HUES48 (cell line): ENCODE measurements at regions not wholly inside any gene's neighbourhood (a gene's known extent, or its start where the extent isn't known, plus 50 kb on each side); places are given as distances from the start of the nearest gene placed in this dataset.

Source experiments
- H3K27ac ChIP-seq: one replicate; pipeline ENCODE4 v1.7.0; 2013; ENCODE audit warnings: low read depth, low read length, inconsistent platforms
- H3K27me3 ChIP-seq: 2 replicates; pipeline ENCODE4 v1.6.1; 2013; ENCODE audit warnings: mild to moderate bottlenecking, low read length; ENCODE audit not compliant: control insufficient read depth, insufficient read depth
- H3K36me3 ChIP-seq: 2 replicates; pipeline ENCODE4 v1.6.1; 2013; ENCODE audit warnings: low read length; ENCODE audit not compliant: control insufficient read depth, insufficient read depth
- H3K4me1 ChIP-seq: 2 replicates; pipeline ENCODE4 v1.6.1; 2013; ENCODE audit warnings: mild to moderate bottlenecking, low read length; ENCODE audit not compliant: control insufficient read depth, insufficient read depth
- H3K4me3 ChIP-seq: 2 replicates; pipeline ENCODE4 v1.5.1; 2013; ENCODE audit warnings: mild to moderate bottlenecking, low read depth, low read length
- H3K9ac ChIP-seq: 2 replicates; pipeline ENCODE4 v1.6.1; 2013; ENCODE audit warnings: mild to moderate bottlenecking, low read depth, low read length, moderate library complexity
- H3K9me3 ChIP-seq: 2 replicates; pipeline ENCODE4 v1.6.1; 2013; ENCODE audit warnings: low read length; ENCODE audit not compliant: control insufficient read depth, insufficient read depth

DNA sequence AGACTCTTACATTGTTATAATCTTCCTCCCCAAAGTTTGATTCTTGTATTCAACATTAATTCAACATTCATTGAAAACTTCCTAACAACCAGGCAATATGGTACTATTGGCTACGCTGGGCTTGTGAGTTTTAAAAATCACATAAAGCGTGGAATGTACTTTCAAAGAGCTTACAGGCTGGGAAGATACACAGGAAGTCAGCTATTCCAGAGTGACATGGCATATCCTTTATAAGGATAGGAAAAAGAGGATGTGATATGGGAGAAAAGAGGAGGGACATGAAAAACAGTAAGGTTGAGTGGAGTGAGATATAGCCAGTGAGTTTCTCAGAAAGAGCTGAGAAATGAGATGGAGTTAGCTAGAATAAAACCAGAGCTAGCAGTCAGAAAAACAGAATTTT is 103.6 kb upstream of the ATF7IP start:
- peaks cover 10% of the 10 kb centered on the region for H3K9me3 ChIP-seq
- no peak overlapping the region for H3K4me3 ChIP-seq
- H3K27me3 ChIP-seq = no peaks in the 10 kb centered on the region
- no peaks in the 10 kb centered on the region for H3K36me3 ChIP-seq
- no peak overlapping the region for H3K27ac ChIP-seq
- peaks cover 43% of the 10 kb centered on the region for H3K4me1 ChIP-seq
- no peak overlapping the region for H3K9ac ChIP-seq

- no peaks in the 10 kb centered on the region for H3K36me3 ChIP-seq
- H3K9ac ChIP-seq = no peak overlapping the region
- H3K27me3 ChIP-seq = no peaks in the 10 kb centered on the region
- H3K4me1 ChIP-seq = peaks cover 47% of the 10 kb centered on the region
- no peak overlapping the region for H3K4me3 ChIP-seq
- H3K9me3 ChIP-seq = peaks cover 10% of the 10 kb centered on the region
- no peak overlapping the region for H3K27ac ChIP-seq
These were observed 102.5 kb upstream of the ATF7IP start for GRCh38 chr12:14262771-14263511.

DNA sequence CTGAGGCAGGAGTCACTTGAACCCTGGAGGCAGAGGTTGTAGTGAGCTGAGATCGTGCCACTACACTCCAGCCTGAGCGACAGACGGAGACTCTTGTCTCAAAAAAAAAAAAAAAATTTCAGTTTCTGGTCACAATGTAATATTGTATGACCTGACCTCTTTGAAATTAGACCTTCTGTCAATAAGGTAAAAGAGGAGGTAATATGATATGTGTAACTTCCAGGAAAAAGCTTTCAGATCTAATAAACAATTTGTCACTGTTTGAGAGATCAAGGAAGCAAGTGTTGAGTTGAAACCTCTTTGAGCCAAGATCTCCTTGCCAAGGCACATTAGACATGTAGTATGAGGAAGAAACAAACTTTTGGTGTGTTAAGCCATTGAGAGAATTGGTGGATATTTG is 101.7 kb upstream of the ATF7IP start:
- H3K27ac ChIP-seq = no peak overlapping the region
- H3K9me3 ChIP-seq = peaks cover 10% of the 10 kb centered on the region
- H3K36me3 ChIP-seq = no peaks in the 10 kb centered on the region
- H3K27me3 ChIP-seq = no peaks in the 10 kb centered on the region
- H3K9ac ChIP-seq = no peak overlapping the region
- peaks cover 44% of the 10 kb centered on the region for H3K4me1 ChIP-seq
- H3K4me3 ChIP-seq = no peak overlapping the region

- Histone ChIP-seq H3K9ac (no peak overlapping the region), H3K27ac (no peak overlapping the region), H3K36me3 (no peaks in the 10 kb centered on the region), H3K4me3 (no peak overlapping the region), H3K4me1 (peaks cover 42% of the 10 kb centered on the region), H3K27me3 (no peaks in the 10 kb centered on the region), H3K9me3 (peaks cover 10% of the 10 kb centered on the region)
These were observed 101.2 kb upstream of the ATF7IP start for GRCh38 chr12:14264316-14264715.

GRCh38 chr12:14264778-14265177 is 100.7 kb upstream of the ATF7IP start:
- Histone ChIP-seq H3K9me3 (peaks cover 10% of the 10 kb centered on the region), H3K4me3 (no peak overlapping the region), H3K4me1 (peaks cover 38% of the 10 kb centered on the region), H3K27ac (no peak overlapping the region), H3K27me3 (no peaks in the 10 kb centered on the region), H3K9ac (no peak overlapping the region), H3K36me3 (no peaks in the 10 kb centered on the region)

DNA sequence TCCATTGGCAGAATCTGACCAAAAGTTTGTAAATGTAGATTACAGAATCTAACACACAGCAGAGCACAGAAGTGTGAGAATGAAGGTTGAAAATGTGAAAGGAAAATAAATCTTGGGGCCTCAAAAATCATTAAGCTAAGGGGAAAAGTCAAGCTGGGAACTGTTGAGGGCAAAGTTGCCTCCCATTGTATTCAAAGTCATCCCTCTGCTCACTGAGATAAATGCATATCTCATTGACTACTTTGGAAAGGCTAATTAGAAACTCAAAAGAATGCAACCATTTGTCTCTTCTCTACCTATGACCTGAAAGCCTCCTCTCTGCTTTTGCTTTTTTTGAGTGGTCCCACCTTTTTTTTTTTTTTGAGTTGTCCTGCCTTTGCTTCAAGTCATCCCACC is 97.4 kb upstream of the ATF7IP start:
- Histone ChIP-seq H3K27me3 (no peaks in the 10 kb centered on the region), H3K27ac (peak overlapping the region; percentile 80), H3K9ac (no peak overlapping the region), H3K4me3 (no peak overlapping the region), H3K36me3 (no peaks in the 10 kb centered on the region), H3K4me1 (peaks cover 14% of the 10 kb centered on the region), H3K9me3 (peaks cover 13% of the 10 kb centered on the region)

DNA sequence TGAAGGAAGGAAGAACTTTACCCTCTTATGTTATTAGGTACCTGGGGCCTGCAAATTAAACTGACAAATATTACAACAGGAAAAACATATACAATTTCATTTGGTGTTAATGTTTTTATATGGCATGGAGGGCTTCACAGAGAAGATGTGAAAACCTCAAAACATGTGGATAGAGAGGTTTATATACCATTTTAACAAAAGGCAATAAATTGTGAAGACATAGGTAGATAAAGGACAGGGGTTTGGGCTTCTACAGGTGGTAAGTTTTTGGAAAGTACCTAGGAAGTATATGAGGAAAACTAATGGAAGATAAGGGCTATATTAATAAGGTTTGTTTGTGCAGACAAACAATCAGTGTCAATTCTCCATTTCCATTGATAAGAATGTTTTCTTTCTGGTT is 95.1 kb upstream of the ATF7IP start:
- no peaks in the 10 kb centered on the region for H3K36me3 ChIP-seq
- H3K9ac ChIP-seq = no peak overlapping the region
- H3K4me1 ChIP-seq = peaks cover 14% of the 10 kb centered on the region
- no peaks in the 10 kb centered on the region for H3K27me3 ChIP-seq
- no peak overlapping the region for H3K27ac ChIP-seq
- H3K9me3 ChIP-seq = peaks cover 3% of the 10 kb centered on the region; the same call in 1 of the 2 replicates
- no peak overlapping the region for H3K4me3 ChIP-seq

GRCh38 chr12:14272956-14273912 is 92.2 kb upstream of the ATF7IP start:
- H3K4me3 ChIP-seq = no peak overlapping the region
- H3K9ac ChIP-seq = no peak overlapping the region

GRCh38 chr12:14273913-14274311 is 91.6 kb upstream of the ATF7IP start:
- Histone ChIP-seq H3K9ac (no peak overlapping the region), H3K27ac (no peak overlapping the region), H3K9me3 (peaks cover 3% of the 10 kb centered on the region; the same call in 1 of the 2 replicates), H3K4me1 (no peaks in the 10 kb centered on the region), H3K36me3 (no peaks in the 10 kb centered on the region), H3K4me3 (no peak overlapping the region), H3K27me3 (peaks cover 3% of the 10 kb centered on the region; the same call in 1 of the 2 replicates)

More at GRCh38 chr12:14272956-14273912, 92.2 kb upstream of the ATF7IP start:
- Histone ChIP-seq H3K4me1 (0 out of 2 replicates have a peak, but pooled peaks cover 2% of the 10 kb centered on the region), H3K27ac (no peak overlapping the region), H3K9me3 (peaks cover 3% of the 10 kb centered on the region; the same call in 1 of the 2 replicates), H3K27me3 (peaks cover 3% of the 10 kb centered on the region; the same call in 1 of the 2 replicates), H3K36me3 (no peaks in the 10 kb centered on the region)

GRCh38 chr12:14275111-14275510 is 90.4 kb upstream of the ATF7IP start:
- no peak overlapping the region for H3K27ac ChIP-seq
- H3K4me3 ChIP-seq = no peak overlapping the region
- no peaks in the 10 kb centered on the region for H3K36me3 ChIP-seq
- no peaks in the 10 kb centered on the region for H3K4me1 ChIP-seq
- no peak overlapping the region for H3K9ac ChIP-seq
- H3K27me3 ChIP-seq = peaks cover 3% of the 10 kb centered on the region; the same call in 1 of the 2 replicates
- H3K9me3 ChIP-seq = peaks cover 3% of the 10 kb centered on the region; the same call in 1 of the 2 replicates

DNA sequence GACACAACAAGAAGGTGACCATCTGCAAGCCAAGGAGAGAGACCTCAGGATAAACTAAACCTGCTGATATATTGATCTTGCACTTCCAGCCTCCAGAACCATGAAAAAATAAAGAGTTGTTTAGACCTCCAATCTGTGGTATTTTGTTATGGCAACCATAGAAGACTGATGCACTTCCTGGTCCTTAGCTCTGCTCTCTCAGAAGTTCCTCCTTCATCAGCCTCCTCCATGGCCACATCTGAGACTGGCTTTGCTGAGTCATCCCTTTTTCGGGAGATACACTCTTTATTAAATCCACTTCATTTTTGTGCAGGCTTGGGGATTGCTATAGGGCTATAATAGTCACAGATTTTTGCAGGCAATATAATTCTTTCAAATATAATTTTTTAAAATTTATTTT is 89.6 kb upstream of the ATF7IP start:
- Histone ChIP-seq H3K9ac (no peak overlapping the region), H3K27me3 (peaks cover 8% of the 10 kb centered on the region; the same call in 1 of the 2 replicates), H3K4me3 (no peak overlapping the region), H3K9me3 (no peaks in the 10 kb centered on the region), H3K4me1 (no peaks in the 10 kb centered on the region), H3K27ac (no peak overlapping the region), H3K36me3 (no peaks in the 10 kb centered on the region)
